IMR-90 (cell line): ENCODE measurements at regions not wholly inside any gene's neighbourhood (a gene's known extent, or its start where the extent isn't known, plus 50 kb on each side); places are given as distances from the start of the nearest gene placed in this dataset.

Experiments
- ATAC-seq: fragments of 200-7000 bp; cut with Tn5 transposase; 2 replicates; pipeline ENCODE4 v1.9.1; 2020; ENCODE audit warnings: low read depth, mild to moderate bottlenecking, moderate library complexity
- BruUV-seq: library from RNA; stranded (reverse); fragments of 400-500 nt; replicated peaks from 2 replicates; lab custom pipeline; 2021; lab: Mats Ljungman, UMichigan
- CTCF ChIA-PET: fragments of 300-600 bp; formaldehyde crosslinking; extraction: SDS; loops from one replicate; lab custom pipeline; 2021; ENCODE audit warnings: antibody characterized with exemption; lab: Yijun Ruan, JAX
- POLR2A ChIA-PET: fragments of 300-600 bp; sonication (Branson Sonifier 250); formaldehyde crosslinking; loops from one replicate; lab custom pipeline; 2022; ENCODE audit warnings: antibody characterized with exemption; ENCODE audit not compliant: unreplicated experiment; lab: Charles Lee
- DNase-seq: peaks from one replicate; pipeline ENCODE4 v3.0.0; 2013
- H2AFZ ChIP-seq: replicated peaks from 2 replicates; pipeline ENCODE3; 2013; ENCODE audit warnings: low read length, mild to moderate bottlenecking; ENCODE audit not compliant: poor library complexity
- H2AK5ac ChIP-seq: 2 replicates; pipeline ENCODE4 v1.6.1; 2013; ENCODE audit warnings: low read depth, low read length, inconsistent platforms
- H2AK9ac ChIP-seq: replicated peaks from 2 replicates; pipeline ENCODE3; 2013; ENCODE audit warnings: mild to moderate bottlenecking, low read depth, low read length, moderate library complexity; ENCODE audit not compliant: poor library complexity
- H2BK120ac ChIP-seq: 2 replicates; pipeline ENCODE4 v1.6.1; 2013; ENCODE audit warnings: low read depth, low read length, inconsistent platforms
- H2BK15ac ChIP-seq: 3 replicates; pipeline ENCODE4 v1.6.1; 2013; ENCODE audit warnings: low read depth, low read length, inconsistent platforms
- H2BK20ac ChIP-seq: 2 replicates; pipeline ENCODE4 v1.6.1; 2013; ENCODE audit warnings: low read depth, mild to moderate bottlenecking, inconsistent platforms, low read length, moderate library complexity
- H2BK5ac ChIP-seq: 2 replicates; pipeline ENCODE4 v1.6.1; 2013; ENCODE audit warnings: mild to moderate bottlenecking, low read depth, low read length, inconsistent platforms; ENCODE audit not compliant: poor library complexity, severe bottlenecking
- H3K14ac ChIP-seq: replicated peaks from 2 replicates; pipeline ENCODE4 v1.6.1; 2013; ENCODE audit warnings: low read depth, low read length, inconsistent platforms
- H3K18ac ChIP-seq: 2 replicates; pipeline ENCODE4 v1.6.1; 2013; ENCODE audit warnings: low read depth, low read length, control low read depth
- H3K23ac ChIP-seq: 2 replicates; pipeline ENCODE4 v1.6.1; 2013; ENCODE audit warnings: low read depth, low read length, inconsistent platforms
- H3K27ac ChIP-seq: 2 replicates; pipeline ENCODE4 v1.5.1; 2013; ENCODE audit warnings: mild to moderate bottlenecking, control low read depth, low read length; ENCODE audit not compliant: insufficient read depth
- H3K27me3 ChIP-seq: 2 replicates; pipeline ENCODE4 v1.6.1; 2013; ENCODE audit warnings: low read length; ENCODE audit not compliant: control insufficient read depth, insufficient read depth
- H3K36me3 ChIP-seq: 2 replicates; pipeline ENCODE4 v1.6.1; 2013; ENCODE audit warnings: low read length, mixed read lengths; ENCODE audit not compliant: control insufficient read depth, insufficient read depth
- H3K4ac ChIP-seq: 2 replicates; pipeline ENCODE4 v1.6.1; 2013; ENCODE audit warnings: low read depth, low read length, inconsistent platforms
- H3K4me1 ChIP-seq: 2 replicates; pipeline ENCODE4 v1.6.1; 2013; ENCODE audit warnings: low read length, mixed read lengths; ENCODE audit not compliant: control insufficient read depth, insufficient read depth
- H3K4me2 ChIP-seq: 2 replicates; pipeline ENCODE4 v1.6.1; 2013; ENCODE audit warnings: low read depth, mild to moderate bottlenecking, control low read depth, low read length, moderate library complexity
- H3K4me3 ChIP-seq: 2 replicates; pipeline ENCODE4 v1.5.1; 2013; ENCODE audit warnings: low read depth, mild to moderate bottlenecking, control low read depth, low read length, moderate library complexity; ENCODE audit not compliant: insufficient read depth
- H3K56ac ChIP-seq: 2 replicates; pipeline ENCODE4 v1.6.1; 2013; ENCODE audit warnings: low read length, inconsistent platforms; ENCODE audit not compliant: insufficient read depth; ENCODE audit errors: extremely low read depth
- H3K79me1 ChIP-seq, 2 experiments: 2 replicates each; pipeline ENCODE4 v1.6.1; 2013; ENCODE audit warnings: low read length in 2 of 2, inconsistent platforms in 1 of 2, low read depth in 1 of 2
- H3K9ac ChIP-seq: 2 replicates; pipeline ENCODE4 v1.6.1; 2013; ENCODE audit warnings: low read depth, low read length, control low read depth
- H3K9me1 ChIP-seq: 2 replicates; pipeline ENCODE4 v1.6.1; 2013; ENCODE audit warnings: low read length, inconsistent platforms; ENCODE audit not compliant: insufficient read depth
- H3K9me3 ChIP-seq: 2 replicates; pipeline ENCODE4 v1.6.1; 2013; ENCODE audit warnings: low read length; ENCODE audit not compliant: control insufficient read depth, insufficient read depth
- H4K20me1 ChIP-seq: 2 replicates; pipeline ENCODE4 v1.6.1; 2013; ENCODE audit warnings: low read length, inconsistent platforms; ENCODE audit not compliant: insufficient read depth
- H4K5ac ChIP-seq: 2 replicates; pipeline ENCODE4 v1.6.1; 2013; ENCODE audit warnings: mild to moderate bottlenecking, low read depth, low read length, control low read depth
- H4K8ac ChIP-seq, 2 experiments: 2 replicates each; pipeline ENCODE4 v1.6.1; 2013; ENCODE audit warnings: low read depth in 2 of 2, low read length in 2 of 2, control low read depth in 1 of 2, inconsistent platforms in 1 of 2
- H4K91ac ChIP-seq: 2 replicates; pipeline ENCODE4 v1.6.1; 2013; ENCODE audit warnings: low read depth, low read length, inconsistent platforms; ENCODE audit not compliant: insufficient read depth
- CHD1 ChIP-seq: IDR thresholded peaks from 2 replicates; pipeline ENCODE4 v1.6.1; 2012; ENCODE audit warnings: low read depth, low read length, improper control_type of control experiment
- CTCF ChIP-seq: conservative IDR thresholded peaks from 2 replicates; pipeline ENCODE4 v1.5.1; 2012; ENCODE audit warnings: mild to moderate bottlenecking, low read depth, low read length, improper control_type of control experiment
- MAZ ChIP-seq: IDR thresholded peaks from 2 replicates; pipeline ENCODE4 v1.6.1; 2012; ENCODE audit warnings: low read depth, mild to moderate bottlenecking, low read length, improper control_type of control experiment, moderate library complexity, borderline replicate concordance
- POLR2A ChIP-seq: IDR thresholded peaks from 2 replicates; pipeline ENCODE4 v1.6.1; 2012; ENCODE audit warnings: mild to moderate bottlenecking, low read depth, low read length
- RFX5 ChIP-seq: IDR thresholded peaks from 2 replicates; pipeline ENCODE4 v1.8.0; 2012; ENCODE audit warnings: low read depth, mild to moderate bottlenecking, low read length, moderate library complexity
- SMC3 ChIP-seq: fragments of 150-350 bp; IDR thresholded peaks from 2 replicates; pipeline ENCODE4 v1.6.1; 2016; ENCODE audit warnings: low read depth, mild to moderate bottlenecking, antibody characterized with exemption, low read length, moderate library complexity
- USF2 ChIP-seq: fragments of 150-350 bp; IDR thresholded peaks from 2 replicates; pipeline ENCODE4 v1.6.1; 2017; ENCODE audit warnings: mild to moderate bottlenecking, antibody characterized with exemption, low read length, low read depth
- WGBS, 2 experiments: methylation state at CpG; one replicate each; pipeline versions ENCODE4 v1.1.5 to v1.1.7; 2013; ENCODE audit warnings: missing lambda C conversion rate in 2 of 2; ENCODE audit not compliant: insufficient read length in 1 of 2; ENCODE audit errors: extremely low coverage in 2 of 2; 5-methylcytosine and 5-hydroxymethylcytosine counted together
- dilution Hi-C: fragments of 300-500 bp; cut with HindIII; formaldehyde crosslinking; loops from one replicate; pipeline ENCODE4 v1.14.3; 2018; ENCODE audit warnings: low sequenced_read_pairs; ENCODE audit not compliant: unreplicated experiment
- in situ Hi-C: fragments of 300-500 bp; cut with MboI; formaldehyde crosslinking; loops from 3 replicates; pipeline ENCODE4 v1.14.3; 2019; ENCODE audit warnings: low sequenced_read_pairs, inconsistent platforms, mixed read lengths
- intact Hi-C: fragments of 100-400 bp; cut with micrococcal nuclease; formaldehyde crosslinking; loops from 2 replicates; pipeline ENCODE4 v1.10.0; 2022
- TF ChIP-seq, protein P1 (sequence below): fragments of 150-350 bp; IDR thresholded peaks from 2 replicates; pipeline ENCODE4 v1.6.1; 2016; ENCODE audit warnings: low read depth, mild to moderate bottlenecking, low read length, moderate library complexity, borderline replicate concordance

DNA sequence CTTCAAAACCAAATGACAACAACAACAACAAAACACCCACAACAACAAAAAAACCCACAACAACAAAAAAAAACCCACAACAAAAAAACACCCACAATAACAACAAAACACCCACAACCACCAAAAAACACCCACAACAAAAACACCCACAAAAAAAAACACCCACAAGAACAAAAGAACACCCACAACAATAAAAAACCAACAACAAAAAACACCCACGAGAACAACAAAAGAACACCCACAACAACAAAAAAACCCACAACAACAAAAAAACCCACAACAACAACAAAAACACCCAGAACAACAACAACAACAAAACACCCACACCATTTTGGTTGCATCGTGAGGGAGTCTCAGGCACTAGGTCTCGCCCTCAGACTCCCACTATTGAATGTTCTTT, 117.8 kb downstream of the C16orf95 start:
- peaks cover 0 to 3% of the 10 kb centered on the region in 2 experiments; a peak in 1 of 4 replicates for H3K79me1 ChIP-seq
- in situ Hi-C loops: no loop called here
- H2AK5ac ChIP-seq: no peak overlapping the region
- dilution Hi-C loops: no loop called here
- peak overlapping the region; percentile 91; the same call in 2 of the 3 replicates for H2BK15ac ChIP-seq
- H3K9ac ChIP-seq: no peak overlapping the region
- no peak overlapping the region for H2AK9ac ChIP-seq
- no peak overlapping the region for H2AFZ ChIP-seq
- peak overlapping the region; percentile 43 for H2BK5ac ChIP-seq
- no peak overlapping the region for H4K8ac ChIP-seq
- H2BK20ac ChIP-seq: 0 out of 2 replicates have a peak overlapping the region, but pooled peaks have one; percentile 36
- no peak overlapping the region for H3K18ac ChIP-seq
- H3K56ac ChIP-seq: no peak overlapping the region
- peaks cover 20% of the 10 kb centered on the region for H3K9me1 ChIP-seq
- H4K5ac ChIP-seq: no peak overlapping the region
- BruUV-seq: no TSS peak
- no peak for ATAC-seq
- H4K20me1 ChIP-seq: no peaks in the 10 kb centered on the region
- intact Hi-C loops: no loop called here
- H3K23ac ChIP-seq: no peak overlapping the region
- H4K91ac ChIP-seq: 0 out of 2 replicates have a peak overlapping the region, but pooled peaks have one; percentile 72
- peaks cover 3% of the 10 kb centered on the region; the same call in 1 of the 2 replicates for H3K27me3 ChIP-seq
- no peaks in the 10 kb centered on the region for H3K36me3 ChIP-seq
- ChIA-PET CTCF (no interaction called here), POLR2A (no interaction called here)
- no peak overlapping the region for H3K27ac ChIP-seq
- H3K9me3 ChIP-seq: no peaks in the 10 kb centered on the region
- H2BK120ac ChIP-seq: peak overlapping the region; percentile 85; the same call in 1 of the 2 replicates
- no peak overlapping the region for H3K4ac ChIP-seq
- H3K4me3 ChIP-seq: no peak overlapping the region
- H3K14ac ChIP-seq: no peak overlapping the region
- WGBS, 2 experiments: 100% methylated on average over 1 of the region's 3 CpGs; no CpG with 5 or more reads in 1 of the 2 experiments
- no peak overlapping the region for H3K4me2 ChIP-seq
- TF ChIP-seq, protein P1, sequence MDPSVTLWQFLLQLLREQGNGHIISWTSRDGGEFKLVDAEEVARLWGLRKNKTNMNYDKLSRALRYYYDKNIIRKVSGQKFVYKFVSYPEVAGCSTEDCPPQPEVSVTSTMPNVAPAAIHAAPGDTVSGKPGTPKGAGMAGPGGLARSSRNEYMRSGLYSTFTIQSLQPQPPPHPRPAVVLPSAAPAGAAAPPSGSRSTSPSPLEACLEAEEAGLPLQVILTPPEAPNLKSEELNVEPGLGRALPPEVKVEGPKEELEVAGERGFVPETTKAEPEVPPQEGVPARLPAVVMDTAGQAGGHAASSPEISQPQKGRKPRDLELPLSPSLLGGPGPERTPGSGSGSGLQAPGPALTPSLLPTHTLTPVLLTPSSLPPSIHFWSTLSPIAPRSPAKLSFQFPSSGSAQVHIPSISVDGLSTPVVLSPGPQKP: no peak
- TF ChIP-seq CHD1 (no peak), POLR2A (no peak), MAZ (no peak), CTCF (no peak), SMC3 (no peak), USF2 (no peak), RFX5 (no peak)
- no peak for DNase-seq
- peaks cover 20% of the 10 kb centered on the region for H3K4me1 ChIP-seq
